Body of pancreas (tissue), 4 donors: ENCODE measurements at regions not wholly inside any gene's neighbourhood (a gene's known extent, or its start where the extent isn't known, plus 50 kb on each side); places are given as distances from the start of the nearest gene placed in this dataset.

Source experiments
- CTCF ChIP-seq, 7 experiments: fragments of 450-650 bp in 4 of 7; fragments of 200-600 bp in 3 of 7; sonication (generic) in 3 of 7; IDR thresholded peaks; one replicate each; pipeline ENCODE4 v1.5.1; 2016 to 2019; ENCODE audit warnings: antibody characterized with exemption in 7 of 7
- POLR2A ChIP-seq, 3 donors: fragments of 450-650 bp; IDR thresholded peaks; one replicate each; pipeline ENCODE4 v1.6.1; 2016; ENCODE audit warnings: antibody characterized with exemption in 3 of 3, mild to moderate bottlenecking in 2 of 3

- TF ChIP-seq CTCF (IDR thresholded peaks at IDR 0.05) (no peak), POLR2A (IDR thresholded peaks at IDR 0.05) (no peak)
These were observed 653.7 kb upstream of the SEMA3D start for GRCh38 chr7:85840554-85840953.
